ENCODE measurements at regions not wholly inside any gene's neighbourhood (a gene's known extent, or its start where the extent isn't known, plus 50 kb on each side); places are given as distances from the start of the nearest gene placed in this dataset.

- DNase-seq (ENCODE audit: low read depth, low spot score) (no peak), FAIRE-seq (no peak)
- Histone ChIP-seq H4K20me1 (replicated peaks; ENCODE audit: control insufficient read depth, extremely low read depth, insufficient read depth, low read length) (no peaks in the 10 kb centered on the region), H3K9me3 (replicated peaks; ENCODE audit: control insufficient read depth, insufficient read depth, low read length) (peaks cover 9% of the 10 kb centered on the region), H3K9ac (replicated peaks; ENCODE audit: extremely low read depth, insufficient read depth, low read length) (no peak overlapping the region), H2AFZ (ENCODE audit: low read depth, low read length) (no peak overlapping the region), H3K4me1 (ENCODE audit: control insufficient read depth, extremely low read depth, insufficient read depth, low read length) (no peaks in the 10 kb centered on the region), H3K9me1 (replicated peaks; ENCODE audit: control insufficient read depth, extremely low read depth, insufficient read depth, low read length) (no peaks in the 10 kb centered on the region), H3K4me2 (ENCODE audit: insufficient read depth, low read length) (no peak overlapping the region), H3K27ac (ENCODE audit: insufficient read depth, low read depth, low read length) (no peak overlapping the region), H3K4me3 (replicated peaks in 1 of 3; ENCODE audit: insufficient read depth in 1 of 3, low read depth in 1 of 3, low read length in 3 of 3) (no peak overlapping the region), H3K36me3 (ENCODE audit: control insufficient read depth in 2 of 2, extremely low read depth in 1 of 2, insufficient read depth in 2 of 2, low read length in 2 of 2) (no peaks in the 10 kb centered on the region), H3K27me3 (ENCODE audit: control insufficient read depth in 2 of 2, insufficient read depth in 2 of 2, low read length in 2 of 2) (no peaks in the 10 kb centered on the region), H3K79me2 (ENCODE audit: control insufficient read depth, insufficient read depth, low read length) (no peaks in the 10 kb centered on the region)
- TF ChIP-seq FOS (IDR thresholded peaks at IDR 0.05; ENCODE audit: borderline replicate concordance, insufficient read depth, low read length) (no peak), MYC (IDR thresholded peaks at IDR 0.05; ENCODE audit: low read depth, low read length) (no peak), GATA2 (IDR thresholded peaks at IDR 0.05; ENCODE audit: insufficient read depth, insufficient read length, low read depth, low read length) (no peak), POLR2AphosphoS5 (IDR thresholded peaks at IDR 0.05; ENCODE audit: insufficient read depth, low read depth, low read length) (no peak), CTCF (IDR thresholded peaks at IDR 0.05; ENCODE audit: extremely low read depth in 1 of 2, insufficient read depth in 1 of 2, low read depth in 1 of 2, low read length in 2 of 2) (no peak), EZH2 (IDR thresholded peaks at IDR 0.05; ENCODE audit: borderline replicate concordance, low read depth, low read length, severe bottlenecking) (no peak), JUN (IDR thresholded peaks at IDR 0.05; ENCODE audit: borderline replicate concordance, insufficient read depth, insufficient read length, low read depth) (no peak), POLR2A (IDR thresholded peaks at IDR 0.05; ENCODE audit: low read depth, low read length) (no peak)
- TF ChIP-seq, protein P1, sequence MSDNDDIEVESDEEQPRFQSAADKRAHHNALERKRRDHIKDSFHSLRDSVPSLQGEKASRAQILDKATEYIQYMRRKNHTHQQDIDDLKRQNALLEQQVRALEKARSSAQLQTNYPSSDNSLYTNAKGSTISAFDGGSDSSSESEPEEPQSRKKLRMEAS (IDR thresholded peaks at IDR 0.05; ENCODE audit: insufficient read depth, insufficient read length): no peak
- POLR2A ChIA-PET: no interaction called here
- intact Hi-C loops (cut with micrococcal nuclease): no loop called here
- dilution Hi-C loops (cut with MboI; ENCODE audit: extremely low pct_ligation_motif_present, low sequenced_read_pairs): no loop called here
- BruUV-seq (replicated peaks): no TSS peak
- CTCF ChIA-PET: no interaction called here
Measured at GRCh38 chr11:71066311-71066710, 186.1 kb downstream of the SHANK2 start.

All from endothelial cell of umbilical vein (primary cell).